HG02642 (cell line): ENCODE measurements at regions not wholly inside any gene's neighbourhood (a gene's known extent, or its start where the extent isn't known, plus 50 kb on each side); places are given as distances from the start of the nearest gene placed in this dataset.

Source experiments
- ATAC-seq: cut with Tn5 transposase; IDR thresholded peaks from one replicate; pipeline ENCODE4 v1.9.1; 2021; ENCODE audit warnings: mild to moderate bottlenecking; ENCODE audit not compliant: unreplicated experiment, poor library complexity

DNA sequence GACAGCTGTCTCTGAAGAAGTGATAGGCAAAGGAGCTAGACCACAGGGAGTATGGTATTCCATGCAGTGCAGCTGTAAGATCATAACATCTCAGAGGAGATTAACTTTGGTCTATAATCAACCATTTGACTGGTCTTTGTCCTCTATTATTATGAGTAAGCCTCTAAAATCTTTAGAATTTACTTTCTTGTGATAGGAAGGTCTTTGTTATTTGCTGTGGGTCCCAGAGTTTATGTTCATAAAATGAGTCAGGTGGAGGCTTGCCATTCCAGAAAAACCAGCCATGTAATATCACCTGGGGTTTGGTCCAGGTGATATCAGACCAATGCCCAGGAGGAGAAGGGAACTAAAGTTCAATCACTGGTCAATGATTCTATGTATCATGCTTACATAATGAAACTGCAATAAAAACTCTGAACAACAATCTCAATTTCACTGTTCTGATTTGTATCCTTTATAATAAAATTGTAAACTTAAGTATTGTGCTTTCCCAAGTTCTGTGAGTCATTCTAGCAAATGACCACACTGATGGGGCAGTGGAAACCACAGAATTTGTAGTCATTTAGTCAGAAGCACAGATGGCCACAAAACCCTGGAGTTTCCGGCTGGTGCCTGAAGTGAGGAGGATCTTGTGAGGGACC, 239.6 kb upstream of the TRAM1L1 start:
- no peak for ATAC-seq

GRCh38 chr4:117326091-117326490, 240.7 kb upstream of the TRAM1L1 start:
- no peak for ATAC-seq

GRCh38 chr4:117327491-117327890, 242.1 kb upstream of the TRAM1L1 start:
- no peak for ATAC-seq

DNA sequence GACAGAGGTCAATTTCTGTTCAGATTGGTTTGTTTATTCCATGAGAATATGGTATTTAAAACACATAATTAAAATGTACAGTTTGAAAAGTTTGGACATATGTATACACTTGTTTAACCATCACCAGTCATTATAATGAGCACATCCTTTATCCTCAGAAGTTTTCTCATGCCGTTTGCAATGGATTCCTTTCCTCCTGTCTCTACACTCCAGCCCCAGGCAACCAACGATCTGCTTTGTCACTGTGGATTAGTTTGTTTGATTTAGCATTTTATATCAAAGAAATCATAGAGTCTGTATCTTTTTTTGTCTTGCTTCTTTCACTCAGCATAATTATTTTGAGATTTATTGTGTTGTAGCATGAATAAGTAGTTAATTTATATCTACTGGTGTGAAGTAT, 243.0 kb upstream of the TRAM1L1 start:
- no peak for ATAC-seq

DNA sequence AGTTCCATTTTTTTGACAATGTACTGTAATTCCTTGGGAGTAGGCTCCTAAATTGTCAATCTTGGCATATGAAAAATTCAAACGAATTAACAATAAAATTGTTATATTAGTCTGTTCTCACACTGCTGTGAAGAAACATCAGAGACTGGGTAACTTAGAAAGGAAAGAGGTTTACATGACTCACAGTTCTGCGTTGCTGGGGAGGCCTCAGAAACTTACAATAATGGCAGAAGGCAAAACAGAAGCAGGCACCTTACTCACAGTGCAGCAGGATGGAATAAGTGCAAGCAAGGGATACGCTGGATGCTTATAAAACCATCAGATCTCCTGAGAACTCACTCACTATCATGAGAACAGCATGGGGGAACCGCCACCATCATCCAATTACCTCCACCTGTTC, 246.4 kb upstream of the TRAM1L1 start:
- no peak for ATAC-seq

GRCh38 chr4:117334451-117335188, 249.2 kb upstream of the TRAM1L1 start:
- ATAC-seq, result no peak

DNA sequence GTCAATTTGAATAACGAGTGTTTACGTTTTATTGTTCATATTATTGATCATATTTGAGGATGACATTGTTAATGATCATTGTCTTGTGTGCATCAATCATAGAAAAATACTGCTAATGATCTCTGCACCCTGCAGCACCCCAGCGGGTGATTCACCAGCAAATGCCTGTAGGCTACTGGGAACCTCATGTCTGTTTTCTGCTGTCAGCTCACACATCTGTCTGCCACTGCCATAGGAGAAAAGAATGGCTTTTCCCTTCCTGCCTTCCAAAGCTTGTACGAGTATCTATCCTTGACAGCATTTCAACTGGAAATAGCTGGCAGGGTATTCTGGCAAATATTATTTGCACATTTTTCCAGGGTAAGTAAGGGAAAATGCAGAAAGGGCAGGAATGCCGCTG, 272.1 kb upstream of the TRAM1L1 start:
- no peak for ATAC-seq

DNA sequence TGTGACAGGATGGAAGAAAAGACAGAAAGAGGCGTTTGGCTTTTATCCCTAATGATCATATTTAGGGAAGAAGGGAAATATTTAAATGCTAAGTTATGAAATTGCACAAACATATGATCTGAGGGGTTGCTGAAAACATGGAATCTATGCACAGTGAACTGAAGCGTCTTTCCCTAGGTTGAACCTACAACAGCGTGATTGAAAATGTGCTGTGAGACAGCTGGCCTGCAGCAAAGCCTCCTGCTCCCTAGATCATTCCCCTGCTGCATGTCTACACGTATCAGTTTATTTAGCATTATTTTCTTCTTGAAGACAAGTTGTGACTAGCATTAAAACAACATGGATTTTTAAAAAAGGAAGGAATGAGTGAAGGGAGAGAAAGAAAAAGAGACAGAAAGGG, 272.5 kb upstream of the TRAM1L1 start:
- ATAC-seq, result no peak

DNA sequence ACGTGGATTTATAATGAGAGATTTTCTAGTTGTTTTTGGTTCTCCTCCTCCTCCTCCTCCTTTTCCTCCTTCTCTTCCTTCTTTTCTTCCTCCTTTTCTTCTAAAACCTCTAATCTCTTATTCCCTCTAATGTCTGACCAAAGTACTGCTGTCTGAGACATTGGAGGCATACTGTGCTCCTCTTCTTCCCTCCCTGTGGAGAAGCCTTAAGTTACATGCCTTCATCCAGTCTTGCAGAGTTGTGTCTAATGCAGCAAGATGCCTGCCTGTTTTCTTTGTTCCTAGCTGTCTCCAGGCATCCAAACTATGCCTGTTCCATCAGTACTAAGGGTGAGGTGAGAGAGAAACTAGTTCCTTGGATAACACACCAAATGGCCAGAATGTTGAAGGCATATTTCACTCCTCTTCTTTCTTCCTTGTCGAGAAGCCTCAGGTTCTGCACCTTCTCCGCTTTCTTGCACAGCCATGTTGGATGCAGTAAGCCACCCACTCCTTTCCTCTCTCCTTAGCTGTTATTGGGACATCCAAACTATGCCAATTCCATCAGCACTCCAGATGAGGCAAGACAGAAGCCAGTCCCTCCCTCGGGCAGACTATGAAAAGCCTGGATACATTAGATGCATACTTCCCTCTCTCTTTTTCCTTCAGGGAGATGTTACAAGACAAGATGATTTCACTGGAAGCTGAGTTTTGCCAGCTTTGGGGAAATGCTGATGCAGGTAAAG, 285.7 kb upstream of the TRAM1L1 start:
- ATAC-seq, result no peak

- ATAC-seq, result no peak
These were observed 289.7 kb upstream of the TRAM1L1 start for GRCh38 chr4:117375101-117375500.

DNA sequence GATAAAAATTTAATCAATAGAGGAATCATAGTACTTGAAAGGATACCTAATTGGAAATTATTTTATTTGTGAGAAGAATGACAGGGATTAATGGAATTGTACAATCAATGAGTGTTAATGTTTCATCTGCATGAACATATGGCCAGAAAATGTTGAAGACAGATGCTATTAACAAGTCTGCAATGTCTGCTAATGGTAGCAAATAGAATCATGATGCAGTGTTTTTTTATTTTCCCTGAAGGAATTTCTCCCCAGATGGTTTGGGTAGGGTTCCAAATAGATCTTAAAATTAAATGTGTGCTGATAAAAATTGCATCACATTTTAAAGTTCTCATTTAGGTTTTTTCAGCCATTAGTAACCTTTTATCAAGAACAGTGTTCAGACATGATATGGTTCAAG, 291.3 kb upstream of the TRAM1L1 start:
- no peak for ATAC-seq

DNA sequence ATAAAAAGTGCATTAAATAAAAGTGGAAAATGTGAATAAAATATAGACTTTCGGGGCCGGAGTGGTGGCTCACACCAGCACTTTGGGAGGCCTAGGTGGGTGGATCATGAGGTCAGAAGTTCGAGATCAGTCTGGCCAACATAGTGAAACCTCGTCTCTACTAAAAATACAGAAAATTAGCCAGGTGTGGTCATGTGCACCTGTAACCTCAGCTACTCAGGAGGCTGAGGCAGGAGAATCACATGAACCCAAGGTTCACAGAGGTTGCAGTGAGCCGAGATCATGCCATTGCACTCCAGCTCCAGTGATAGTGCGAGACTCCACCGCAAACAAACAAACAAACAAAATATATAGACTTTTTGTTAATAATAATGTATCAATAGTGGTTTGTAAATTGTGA, 293.6 kb upstream of the TRAM1L1 start:
- ATAC-seq, result no peak

DNA sequence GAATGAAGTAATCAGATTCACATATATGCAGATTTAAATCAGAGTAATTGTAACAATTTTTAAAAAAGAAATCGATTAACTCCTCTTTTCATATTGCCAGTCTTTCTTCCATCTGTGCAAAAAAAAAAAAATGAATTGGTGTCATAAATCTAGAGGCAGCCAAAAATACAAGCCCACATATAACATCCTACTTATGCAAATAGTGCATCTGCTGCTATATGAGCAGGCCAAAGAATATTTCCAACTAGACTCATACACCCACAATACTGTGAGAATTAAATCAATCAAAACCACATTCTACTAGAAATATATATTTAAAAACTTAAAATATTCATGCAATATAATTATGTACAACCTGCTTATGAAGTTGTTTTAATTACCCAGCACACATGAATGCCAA, 298.1 kb upstream of the TRAM1L1 start:
- no peak for ATAC-seq

DNA sequence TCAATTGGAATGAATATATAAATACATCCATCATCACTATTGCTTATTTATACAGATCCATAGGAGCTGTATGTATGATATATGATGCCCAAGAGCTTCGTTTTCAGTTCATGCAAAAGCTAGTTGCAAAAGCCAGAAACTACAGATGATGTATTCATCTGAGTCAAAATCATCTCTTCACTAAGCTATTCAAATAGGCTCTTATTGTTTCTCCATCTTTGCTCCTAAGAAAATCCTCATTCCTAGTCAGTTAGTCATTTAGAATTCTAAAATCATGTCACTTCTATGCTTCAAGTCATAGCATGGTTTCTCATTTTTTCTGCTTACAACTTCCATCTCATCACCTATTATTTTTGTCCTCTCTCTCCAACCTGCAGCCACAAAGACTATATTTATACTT, 300.1 kb upstream of the TRAM1L1 start:
- no peak for ATAC-seq

DNA sequence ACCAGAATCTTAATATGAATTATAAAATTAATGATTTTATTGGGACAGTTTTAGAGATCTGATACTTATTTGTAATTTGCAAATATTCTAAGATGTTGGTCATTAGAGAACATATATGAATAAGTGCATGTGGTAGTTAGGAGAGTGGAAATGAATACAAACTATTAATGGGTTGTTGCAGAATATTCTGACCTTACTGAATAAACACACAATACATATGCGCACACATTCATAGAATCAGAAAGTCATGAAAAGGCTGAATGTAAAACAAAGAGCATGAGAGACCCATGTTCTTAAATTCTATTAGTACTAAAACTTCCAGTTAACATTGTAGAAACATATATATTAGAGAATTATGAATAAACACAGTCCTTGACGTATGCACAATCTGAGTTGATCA, 301.7 kb upstream of the TRAM1L1 start:
- no peak for ATAC-seq

DNA sequence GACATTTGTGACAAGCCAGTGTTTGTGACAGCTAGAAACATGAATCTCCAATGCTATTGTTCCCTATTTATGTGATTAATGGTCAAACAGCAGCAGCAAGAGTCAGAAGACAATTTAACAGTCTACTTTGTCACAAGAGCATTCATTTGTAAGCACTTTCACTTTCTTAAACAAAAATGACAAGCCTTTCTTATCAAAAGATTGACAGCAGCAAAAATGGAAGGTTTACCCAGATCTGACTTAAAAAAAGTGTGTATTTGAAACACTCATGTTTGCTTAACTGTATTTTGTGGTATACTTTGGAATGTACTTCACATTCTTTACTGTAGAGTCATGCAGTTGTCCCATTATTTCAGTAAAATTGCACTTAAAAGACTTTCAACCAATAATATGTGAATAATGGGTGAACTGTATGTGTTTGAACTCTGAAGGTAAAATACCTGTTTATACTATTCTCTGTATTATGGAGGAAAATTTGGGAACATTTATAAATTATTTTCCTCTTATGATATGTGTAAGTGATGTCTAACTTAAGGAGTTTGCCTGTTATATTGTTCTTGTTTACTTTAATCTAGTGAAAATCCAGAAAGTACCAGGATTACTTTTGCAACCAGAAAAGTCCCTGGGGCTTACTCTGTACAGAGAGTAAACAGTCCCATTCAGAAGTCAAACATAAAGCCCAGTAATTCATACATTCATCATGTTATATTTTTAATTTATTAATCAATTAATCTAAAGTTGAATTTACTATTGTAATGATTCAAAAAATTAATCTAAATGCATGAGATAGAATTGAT, 314.9 kb upstream of the TRAM1L1 start:
- ATAC-seq, result no peak

DNA sequence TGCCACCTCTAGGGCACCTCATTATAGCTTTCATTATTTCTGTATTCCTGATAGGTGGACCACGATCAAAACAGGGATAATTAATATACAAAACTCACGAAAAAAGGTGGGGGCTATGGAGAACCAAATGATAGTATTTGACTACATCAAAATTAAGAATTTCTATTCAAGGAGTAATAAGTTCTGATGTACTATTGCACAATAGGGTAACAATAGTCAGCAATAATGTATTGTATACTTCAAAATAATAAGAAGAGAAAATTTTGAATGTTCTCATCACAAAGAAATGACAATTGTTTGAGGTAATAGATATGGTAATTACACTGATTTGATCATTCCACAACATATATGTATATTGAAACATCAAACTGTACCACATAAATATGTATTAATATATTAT, 327.3 kb upstream of the TRAM1L1 start:
- ATAC-seq, result no peak

DNA sequence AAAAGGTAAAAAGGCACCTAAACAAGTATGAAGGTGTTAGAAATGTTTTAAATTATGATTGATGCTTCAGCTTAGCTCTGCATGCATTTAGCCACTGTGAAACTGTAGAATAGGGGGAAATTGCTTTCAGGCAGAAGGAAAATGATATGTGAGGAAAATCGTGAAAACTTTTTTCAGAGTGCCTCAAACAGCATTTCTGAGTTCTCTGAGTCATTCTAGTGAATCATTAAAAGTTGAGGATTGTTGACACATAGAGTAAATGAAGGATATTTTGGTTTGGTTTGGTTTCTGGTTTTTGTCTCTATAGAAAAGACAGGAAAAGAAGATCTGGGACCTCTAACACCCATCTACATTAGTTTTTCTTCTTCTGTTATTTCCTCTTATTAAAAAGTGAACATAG, 332.5 kb upstream of the TRAM1L1 start:
- no peak for ATAC-seq

GRCh38 chr4:117420948-117421347, 335.6 kb upstream of the TRAM1L1 start:
- ATAC-seq, result no peak

DNA sequence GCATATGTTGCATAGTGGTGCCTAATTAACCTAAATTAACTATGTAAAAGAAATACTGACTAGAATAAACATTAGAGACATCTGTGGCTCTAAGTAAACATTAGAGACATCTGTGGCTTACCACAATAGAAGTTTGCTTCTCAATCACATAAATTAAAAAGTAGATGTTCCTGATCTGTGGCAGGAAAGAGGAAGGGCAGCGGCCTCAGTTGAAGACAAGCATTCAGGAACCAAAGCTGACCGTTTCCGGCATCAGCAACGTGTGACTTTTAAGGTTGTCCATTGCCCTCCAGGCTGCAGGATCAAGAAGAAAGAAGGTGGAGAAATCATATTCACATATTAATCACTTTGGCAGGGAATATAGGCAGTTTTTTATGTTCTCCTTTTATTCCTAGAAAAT, 336.3 kb upstream of the TRAM1L1 start:
- ATAC-seq, result no peak

GRCh38 chr4:117422297-117422696, 336.9 kb upstream of the TRAM1L1 start:
- no peak for ATAC-seq
